ENCODE measurements at regions not wholly inside any gene's neighbourhood (a gene's known extent, or its start where the extent isn't known, plus 50 kb on each side); places are given as distances from the start of the nearest gene placed in this dataset.

DNA sequence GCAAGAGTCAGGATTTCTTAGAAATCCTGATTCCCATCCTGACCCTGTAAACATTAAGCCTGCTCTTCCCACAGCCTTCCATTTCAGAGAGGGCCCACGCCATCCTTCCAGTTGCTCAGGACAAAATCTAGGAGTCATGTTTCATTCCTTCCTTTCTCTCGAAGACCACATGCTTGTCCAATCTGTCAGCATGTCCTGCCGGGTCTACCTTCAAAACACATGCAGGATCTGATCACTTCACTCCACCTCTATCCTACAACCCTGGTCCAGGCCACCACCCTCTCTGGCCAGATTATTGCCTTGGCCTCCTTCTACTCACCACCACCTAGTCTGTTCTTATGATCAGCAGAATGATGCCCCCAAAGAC, 79.8 kb downstream of the C5orf15 start:
- TF ChIP-seq POLR2AphosphoS5 (IDR thresholded peaks at IDR 0.05) (no peak), EP300 (IDR thresholded peaks at IDR 0.05) (no peak), POLR2A (IDR thresholded peaks at IDR 0.05; ENCODE audit: low read depth) (no peak)
- TF ChIP-seq, protein P1, sequence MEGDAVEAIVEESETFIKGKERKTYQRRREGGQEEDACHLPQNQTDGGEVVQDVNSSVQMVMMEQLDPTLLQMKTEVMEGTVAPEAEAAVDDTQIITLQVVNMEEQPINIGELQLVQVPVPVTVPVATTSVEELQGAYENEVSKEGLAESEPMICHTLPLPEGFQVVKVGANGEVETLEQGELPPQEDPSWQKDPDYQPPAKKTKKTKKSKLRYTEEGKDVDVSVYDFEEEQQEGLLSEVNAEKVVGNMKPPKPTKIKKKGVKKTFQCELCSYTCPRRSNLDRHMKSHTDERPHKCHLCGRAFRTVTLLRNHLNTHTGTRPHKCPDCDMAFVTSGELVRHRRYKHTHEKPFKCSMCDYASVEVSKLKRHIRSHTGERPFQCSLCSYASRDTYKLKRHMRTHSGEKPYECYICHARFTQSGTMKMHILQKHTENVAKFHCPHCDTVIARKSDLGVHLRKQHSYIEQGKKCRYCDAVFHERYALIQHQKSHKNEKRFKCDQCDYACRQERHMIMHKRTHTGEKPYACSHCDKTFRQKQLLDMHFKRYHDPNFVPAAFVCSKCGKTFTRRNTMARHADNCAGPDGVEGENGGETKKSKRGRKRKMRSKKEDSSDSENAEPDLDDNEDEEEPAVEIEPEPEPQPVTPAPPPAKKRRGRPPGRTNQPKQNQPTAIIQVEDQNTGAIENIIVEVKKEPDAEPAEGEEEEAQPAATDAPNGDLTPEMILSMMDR (IDR thresholded peaks at IDR 0.05): no peak
